Neural cell (in vitro differentiated cells): ENCODE measurements at regions not wholly inside any gene's neighbourhood (a gene's known extent, or its start where the extent isn't known, plus 50 kb on each side); places are given as distances from the start of the nearest gene placed in this dataset.

Experiments used
- H2AFZ ChIP-seq: fragments of 200-600, 300-800 bp; sonication (generic), shearing (Covaris generic); 2 replicates; pipeline ENCODE4 v1.6.0; 2014; ENCODE audit warnings: low read depth, mild to moderate bottlenecking, antibody characterized with exemption, low read length, moderate library complexity
- H3F3A ChIP-seq: fragments of 200-600 bp; shearing (Covaris generic); 2 replicates; pipeline ENCODE4 v1.6.1; 2016; ENCODE audit warnings: mild to moderate bottlenecking, moderate library complexity, mixed read lengths, antibody characterized with exemption, low read length; ENCODE audit not compliant: insufficient read depth, poor library complexity, severe bottlenecking
- H3K27ac ChIP-seq: fragments of 200-600, 300-800 bp; sonication (generic), shearing (Covaris generic); 2 replicates; pipeline ENCODE4 v1.5.1; 2014; ENCODE audit warnings: mild to moderate bottlenecking, low read length, moderate library complexity
- H3K27me3 ChIP-seq: fragments of 300-800, 200-600 bp; sonication (generic), shearing (Covaris generic); 2 replicates; pipeline ENCODE4 v1.6.0; 2014; ENCODE audit warnings: mild to moderate bottlenecking, low read depth, low read length, moderate library complexity; ENCODE audit not compliant: insufficient read depth
- H3K36me3 ChIP-seq: fragments of 300-800, 200-600 bp; sonication (generic), shearing (Covaris generic); 2 replicates; pipeline ENCODE4 v1.5.1; 2014; ENCODE audit warnings: mild to moderate bottlenecking, antibody characterized with exemption, low read length, moderate library complexity; ENCODE audit not compliant: insufficient read depth
- H3K4me2 ChIP-seq: fragments of 300-800, 200-600 bp; sonication (generic), shearing (Covaris generic); 2 replicates; pipeline ENCODE4 v1.6.0; 2014; ENCODE audit warnings: mild to moderate bottlenecking, low read length
- H3K4me3 ChIP-seq: fragments of 300-800, 200-600 bp; sonication (generic), shearing (Covaris generic); 2 replicates; pipeline ENCODE4 v1.5.1; 2014; ENCODE audit warnings: mild to moderate bottlenecking, low read length, moderate library complexity
- H3K79me2 ChIP-seq: fragments of 200-600 bp; shearing (Covaris generic); replicated peaks from 2 replicates; pipeline ENCODE4 v1.6.0; 2014; ENCODE audit warnings: mild to moderate bottlenecking, low read length, moderate library complexity; ENCODE audit not compliant: insufficient read depth
- H3K9ac ChIP-seq: fragments of 300-800, 200-600 bp; sonication (generic), shearing (Covaris generic); 2 replicates; pipeline ENCODE4 v1.6.1; 2016; ENCODE audit warnings: mild to moderate bottlenecking, low read length, mixed read lengths
- H3K9me2 ChIP-seq: fragments of 200-600 bp; shearing (Covaris generic); 2 replicates; pipeline ENCODE4 v1.6.1; 2016; ENCODE audit warnings: mild to moderate bottlenecking, low read length, mixed read lengths; ENCODE audit not compliant: insufficient read depth
- H3K9me3 ChIP-seq: fragments of 200-600, 300-800 bp; sonication (generic), shearing (Covaris generic); 2 replicates; pipeline ENCODE4 v1.6.1; 2016; ENCODE audit warnings: mild to moderate bottlenecking, mixed run types, low read length, moderate library complexity, mixed read lengths
- H4K20me1 ChIP-seq: fragments of 200-600 bp; shearing (Covaris generic); 2 replicates; pipeline ENCODE4 v1.6.1; 2016; ENCODE audit warnings: mild to moderate bottlenecking, mixed run types; ENCODE audit not compliant: insufficient read depth
- EP300 ChIP-seq: fragments of 450-650 bp; conservative IDR thresholded peaks from 2 replicates; pipeline ENCODE4 v1.6.1; 2014; ENCODE audit warnings: antibody characterized with exemption, mild to moderate bottlenecking, moderate library complexity; ENCODE audit not compliant: poor library complexity, severe bottlenecking
- EZH2 ChIP-seq: fragments of 200-600, 300-800 bp; shearing (Covaris generic), sonication (generic); IDR thresholded peaks from 2 replicates; pipeline ENCODE4 v1.6.1; 2014; ENCODE audit warnings: antibody characterized with exemption, low read length, borderline replicate concordance, mild to moderate bottlenecking; ENCODE audit not compliant: insufficient read depth, poor library complexity, severe bottlenecking
- MXI1 ChIP-seq: fragments of 450-650 bp; conservative IDR thresholded peaks from 2 replicates; pipeline ENCODE4 v1.6.1; 2014; ENCODE audit warnings: antibody characterized with exemption, mild to moderate bottlenecking; ENCODE audit not compliant: poor library complexity, severe bottlenecking
- POLR2AphosphoS5 ChIP-seq: IDR thresholded peaks from 2 replicates; pipeline ENCODE4 v1.6.1; 2012
- RAD21 ChIP-seq: fragments of 450-650 bp; conservative IDR thresholded peaks from 2 replicates; pipeline ENCODE4 v1.6.1; 2014; ENCODE audit warnings: antibody characterized with exemption, mild to moderate bottlenecking, moderate library complexity
- SMC3 ChIP-seq: fragments of 450-650 bp; conservative IDR thresholded peaks from 2 replicates; pipeline ENCODE4 v1.6.1; 2014; ENCODE audit warnings: antibody characterized with exemption, mild to moderate bottlenecking, moderate library complexity; ENCODE audit not compliant: poor library complexity
- TAF1 ChIP-seq: IDR thresholded peaks from 2 replicates; pipeline ENCODE4 v1.6.1; 2012; ENCODE audit warnings: low read depth
- TF ChIP-seq, protein P1 (sequence below): fragments of 450-650 bp; IDR thresholded peaks from 2 replicates; pipeline ENCODE4 v1.5.1; 2014; ENCODE audit warnings: antibody characterized with exemption, mild to moderate bottlenecking, moderate library complexity; ENCODE audit not compliant: poor library complexity, severe bottlenecking
- TF ChIP-seq, protein P2 (sequence below): IDR thresholded peaks from 2 replicates; pipeline ENCODE4 v1.6.1; 2012; ENCODE audit warnings: borderline replicate concordance

DNA sequence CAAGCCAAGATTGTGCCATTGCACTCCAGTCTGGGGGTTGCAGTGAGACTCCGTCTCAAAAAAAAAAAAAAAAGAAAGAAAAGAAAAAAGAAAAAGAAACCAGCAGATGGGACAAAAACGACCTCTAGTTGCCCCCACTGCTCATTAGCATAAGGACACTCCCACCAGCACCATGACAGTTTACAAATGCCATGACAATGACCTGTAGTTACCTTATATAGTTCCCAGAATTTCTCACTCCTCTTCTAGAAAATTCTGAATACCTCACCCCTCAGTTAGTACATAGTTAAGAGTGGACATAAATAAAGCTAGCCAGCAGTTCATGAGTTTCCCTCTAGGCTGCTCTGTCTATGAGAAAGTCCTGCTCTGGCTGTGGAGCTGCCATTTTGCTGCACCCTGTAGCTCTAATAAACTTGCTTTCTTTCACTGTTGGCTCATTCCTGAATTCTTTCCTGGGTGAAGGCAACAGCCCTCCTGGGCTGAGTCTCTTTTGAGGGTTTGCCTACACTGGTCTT lies 276.8 kb upstream of the AKR1E2 start:
- TF ChIP-seq POLR2AphosphoS5: no peak
- TF ChIP-seq, protein P1, sequence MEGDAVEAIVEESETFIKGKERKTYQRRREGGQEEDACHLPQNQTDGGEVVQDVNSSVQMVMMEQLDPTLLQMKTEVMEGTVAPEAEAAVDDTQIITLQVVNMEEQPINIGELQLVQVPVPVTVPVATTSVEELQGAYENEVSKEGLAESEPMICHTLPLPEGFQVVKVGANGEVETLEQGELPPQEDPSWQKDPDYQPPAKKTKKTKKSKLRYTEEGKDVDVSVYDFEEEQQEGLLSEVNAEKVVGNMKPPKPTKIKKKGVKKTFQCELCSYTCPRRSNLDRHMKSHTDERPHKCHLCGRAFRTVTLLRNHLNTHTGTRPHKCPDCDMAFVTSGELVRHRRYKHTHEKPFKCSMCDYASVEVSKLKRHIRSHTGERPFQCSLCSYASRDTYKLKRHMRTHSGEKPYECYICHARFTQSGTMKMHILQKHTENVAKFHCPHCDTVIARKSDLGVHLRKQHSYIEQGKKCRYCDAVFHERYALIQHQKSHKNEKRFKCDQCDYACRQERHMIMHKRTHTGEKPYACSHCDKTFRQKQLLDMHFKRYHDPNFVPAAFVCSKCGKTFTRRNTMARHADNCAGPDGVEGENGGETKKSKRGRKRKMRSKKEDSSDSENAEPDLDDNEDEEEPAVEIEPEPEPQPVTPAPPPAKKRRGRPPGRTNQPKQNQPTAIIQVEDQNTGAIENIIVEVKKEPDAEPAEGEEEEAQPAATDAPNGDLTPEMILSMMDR: no peak
- no peak for TF ChIP-seq RAD21
- TF ChIP-seq, protein P2, sequence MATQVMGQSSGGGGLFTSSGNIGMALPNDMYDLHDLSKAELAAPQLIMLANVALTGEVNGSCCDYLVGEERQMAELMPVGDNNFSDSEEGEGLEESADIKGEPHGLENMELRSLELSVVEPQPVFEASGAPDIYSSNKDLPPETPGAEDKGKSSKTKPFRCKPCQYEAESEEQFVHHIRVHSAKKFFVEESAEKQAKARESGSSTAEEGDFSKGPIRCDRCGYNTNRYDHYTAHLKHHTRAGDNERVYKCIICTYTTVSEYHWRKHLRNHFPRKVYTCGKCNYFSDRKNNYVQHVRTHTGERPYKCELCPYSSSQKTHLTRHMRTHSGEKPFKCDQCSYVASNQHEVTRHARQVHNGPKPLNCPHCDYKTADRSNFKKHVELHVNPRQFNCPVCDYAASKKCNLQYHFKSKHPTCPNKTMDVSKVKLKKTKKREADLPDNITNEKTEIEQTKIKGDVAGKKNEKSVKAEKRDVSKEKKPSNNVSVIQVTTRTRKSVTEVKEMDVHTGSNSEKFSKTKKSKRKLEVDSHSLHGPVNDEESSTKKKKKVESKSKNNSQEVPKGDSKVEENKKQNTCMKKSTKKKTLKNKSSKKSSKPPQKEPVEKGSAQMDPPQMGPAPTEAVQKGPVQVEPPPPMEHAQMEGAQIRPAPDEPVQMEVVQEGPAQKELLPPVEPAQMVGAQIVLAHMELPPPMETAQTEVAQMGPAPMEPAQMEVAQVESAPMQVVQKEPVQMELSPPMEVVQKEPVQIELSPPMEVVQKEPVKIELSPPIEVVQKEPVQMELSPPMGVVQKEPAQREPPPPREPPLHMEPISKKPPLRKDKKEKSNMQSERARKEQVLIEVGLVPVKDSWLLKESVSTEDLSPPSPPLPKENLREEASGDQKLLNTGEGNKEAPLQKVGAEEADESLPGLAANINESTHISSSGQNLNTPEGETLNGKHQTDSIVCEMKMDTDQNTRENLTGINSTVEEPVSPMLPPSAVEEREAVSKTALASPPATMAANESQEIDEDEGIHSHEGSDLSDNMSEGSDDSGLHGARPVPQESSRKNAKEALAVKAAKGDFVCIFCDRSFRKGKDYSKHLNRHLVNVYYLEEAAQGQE: no peak
- TF ChIP-seq SMC3: no peak
- TF ChIP-seq EZH2: no peak
- no peak for TF ChIP-seq TAF1
- TF ChIP-seq EP300: no peak
- no peak for TF ChIP-seq MXI1
- H2AFZ ChIP-seq: no peak overlapping the region

DNA sequence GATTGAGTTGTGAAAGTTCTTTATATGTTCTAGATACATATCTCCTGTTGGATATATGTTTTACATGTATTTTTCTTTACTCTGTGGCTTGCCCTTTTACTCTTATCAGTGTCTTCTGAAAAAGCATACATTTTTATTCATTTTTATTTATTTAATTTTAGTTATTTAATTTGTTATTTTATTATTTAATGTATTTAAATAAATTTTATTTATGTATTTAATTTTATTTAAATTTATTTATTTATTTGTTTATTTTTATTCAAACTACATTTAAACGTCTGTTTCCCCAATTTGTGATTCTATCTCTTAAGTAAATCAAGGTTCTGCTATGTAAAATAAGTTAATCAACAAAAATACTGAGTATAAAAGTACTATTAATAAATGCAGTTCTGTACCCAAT lies 279.1 kb upstream of the AKR1E2 start:
- Histone ChIP-seq H3K27ac (no peak overlapping the region), H2AFZ (no peak overlapping the region), H3K79me2 (no peaks in the 10 kb centered on the region), H3K4me3 (no peak overlapping the region), H3K9ac (no peak overlapping the region), H3K4me2 (no peak overlapping the region), H3K27me3 (no peaks in the 10 kb centered on the region), H3K9me2 (no peaks in the 10 kb centered on the region), H3K36me3 (no peaks in the 10 kb centered on the region), H4K20me1 (no peaks in the 10 kb centered on the region), H3F3A (no peaks in the 10 kb centered on the region), H3K9me3 (no peaks in the 10 kb centered on the region)
- TF ChIP-seq SMC3: no peak
- TF ChIP-seq, protein P2: no peak
- TF ChIP-seq TAF1: no peak
- TF ChIP-seq EP300: no peak
- TF ChIP-seq, protein P1: no peak
- TF ChIP-seq RAD21: no peak
- no peak for TF ChIP-seq POLR2AphosphoS5
- TF ChIP-seq MXI1: no peak
- no peak for TF ChIP-seq EZH2

More for the DNA sequence above, 276.8 kb upstream of the AKR1E2 start:
- no peaks in the 10 kb centered on the region for H3K79me2 ChIP-seq
- H3K27ac ChIP-seq: no peak overlapping the region
- H3K36me3 ChIP-seq: no peaks in the 10 kb centered on the region
- H4K20me1 ChIP-seq: no peaks in the 10 kb centered on the region
- no peaks in the 10 kb centered on the region for H3K9me3 ChIP-seq
- no peak overlapping the region for H3K9ac ChIP-seq
- H3K27me3 ChIP-seq: no peaks in the 10 kb centered on the region
- no peak overlapping the region for H3K4me3 ChIP-seq
- H3F3A ChIP-seq: no peaks in the 10 kb centered on the region
- no peak overlapping the region for H3K4me2 ChIP-seq
- no peaks in the 10 kb centered on the region for H3K9me2 ChIP-seq
